Stimulated activated effector memory CD8-positive, alpha-beta T cell treated with anti-CD3 and anti-CD28 coated beads, Interleukin-12 subunit alpha, Interleukin-12 subunit beta, amount 100 ng/mL, for 72 hours (primary cell): ENCODE measurements at regions not wholly inside any gene's neighbourhood (a gene's known extent, or its start where the extent isn't known, plus 50 kb on each side); places are given as distances from the start of the nearest gene placed in this dataset.

Experiments
- ATAC-seq: fragments of 150-1000 bp; cut with Tn5 transposase; 2 replicates; pipeline ENCODE4 v1.10.0; 2021
- DNase-seq, 2 donors: peaks; one replicate each; pipeline ENCODE4 v3.0.0; 2021 to 2022; ENCODE audit warnings: low spot score in 2 of 2
- H3K27ac Mint-ChIP-seq: one replicate; pipeline ENCODE4 v1.8.0; 2022; ENCODE audit warnings: mild to moderate bottlenecking, mixed read lengths
- H3K36me3 Mint-ChIP-seq: one replicate; pipeline ENCODE4 v1.8.0; 2022; ENCODE audit warnings: mild to moderate bottlenecking, mixed read lengths
- H3K4me1 Mint-ChIP-seq: one replicate; pipeline ENCODE4 v1.8.0; 2022; ENCODE audit warnings: mixed read lengths
- H3K4me3 Mint-ChIP-seq: one replicate; pipeline ENCODE4 v1.8.0; 2022; ENCODE audit warnings: mild to moderate bottlenecking, mixed read lengths
- H3K9me3 Mint-ChIP-seq: one replicate; pipeline ENCODE4 v1.8.0; 2022; ENCODE audit warnings: mixed read lengths

- H3K4me3 Mint-ChIP-seq = no peak overlapping the region
- H3K36me3 Mint-ChIP-seq = no peaks in the 10 kb centered on the region
- no peaks in the 10 kb centered on the region for H3K4me1 Mint-ChIP-seq
- no peak overlapping the region for H3K27ac Mint-ChIP-seq
- ATAC-seq (no peak), DNase-seq (no peak)
- peaks cover 6% of the 10 kb centered on the region for H3K9me3 Mint-ChIP-seq
Measured at GRCh38 chr15:26395624-26396023, 377.2 kb downstream of the GABRB3 start.

GRCh38 chr15:26394801-26395200, 378.1 kb downstream of the GABRB3 start:
- Mint-ChIP-seq H3K4me1 (no peaks in the 10 kb centered on the region), H3K9me3 (peaks cover 6% of the 10 kb centered on the region), H3K4me3 (no peak overlapping the region), H3K27ac (no peak overlapping the region), H3K36me3 (no peaks in the 10 kb centered on the region)
- DNase-seq (no peak), ATAC-seq (no peak)

GRCh38 chr15:26392956-26393355, 379.9 kb downstream of the GABRB3 start:
- Mint-ChIP-seq H3K36me3 (no peaks in the 10 kb centered on the region), H3K4me3 (no peak overlapping the region), H3K27ac (no peak overlapping the region), H3K4me1 (no peaks in the 10 kb centered on the region), H3K9me3 (peaks cover 6% of the 10 kb centered on the region)
- no peak for ATAC-seq
- DNase-seq = no peak

- Mint-ChIP-seq H3K9me3 (peaks cover 6% of the 10 kb centered on the region), H3K4me3 (no peak overlapping the region), H3K36me3 (no peaks in the 10 kb centered on the region), H3K27ac (no peak overlapping the region), H3K4me1 (no peaks in the 10 kb centered on the region)
- DNase-seq = no peak
- ATAC-seq = no peak
Measured at GRCh38 chr15:26391567-26392194, 381.2 kb downstream of the GABRB3 start.

GRCh38 chr15:26382444-26383072, 390.3 kb downstream of the GABRB3 start:
- no peaks in the 10 kb centered on the region for H3K36me3 Mint-ChIP-seq
- no peak overlapping the region for H3K27ac Mint-ChIP-seq
- DNase-seq (no peak), ATAC-seq (no peak)
- no peak overlapping the region for H3K4me3 Mint-ChIP-seq
- no peaks in the 10 kb centered on the region for H3K4me1 Mint-ChIP-seq
- peaks cover 12% of the 10 kb centered on the region for H3K9me3 Mint-ChIP-seq

- H3K9me3 Mint-ChIP-seq = peaks cover 21% of the 10 kb centered on the region
- no peak for ATAC-seq
- no peaks in the 10 kb centered on the region for H3K36me3 Mint-ChIP-seq
- H3K27ac Mint-ChIP-seq = no peak overlapping the region
- no peaks in the 10 kb centered on the region for H3K4me1 Mint-ChIP-seq
- no peak for DNase-seq
- no peak overlapping the region for H3K4me3 Mint-ChIP-seq
Measured at GRCh38 chr15:26378304-26378703, 394.6 kb downstream of the GABRB3 start.

- Mint-ChIP-seq H3K27ac (no peak overlapping the region), H3K36me3 (no peaks in the 10 kb centered on the region), H3K4me3 (no peak overlapping the region), H3K9me3 (peaks cover 21% of the 10 kb centered on the region), H3K4me1 (no peaks in the 10 kb centered on the region)
- no peak for DNase-seq
- ATAC-seq = no peak
Measured at GRCh38 chr15:26376243-26376642, 396.6 kb downstream of the GABRB3 start.

GRCh38 chr15:26374806-26375205, 398.1 kb downstream of the GABRB3 start:
- H3K4me1 Mint-ChIP-seq = no peaks in the 10 kb centered on the region
- H3K9me3 Mint-ChIP-seq = peaks cover 26% of the 10 kb centered on the region
- no peak overlapping the region for H3K27ac Mint-ChIP-seq
- no peaks in the 10 kb centered on the region for H3K36me3 Mint-ChIP-seq
- no peak for ATAC-seq
- no peak for DNase-seq
- H3K4me3 Mint-ChIP-seq = no peak overlapping the region

GRCh38 chr15:26372706-26373105, 400.2 kb downstream of the GABRB3 start:
- ATAC-seq = no peak
- H3K36me3 Mint-ChIP-seq = no peaks in the 10 kb centered on the region
- no peak overlapping the region for H3K4me3 Mint-ChIP-seq
- no peak overlapping the region for H3K27ac Mint-ChIP-seq
- no peaks in the 10 kb centered on the region for H3K4me1 Mint-ChIP-seq
- peaks cover 14% of the 10 kb centered on the region for H3K9me3 Mint-ChIP-seq
- DNase-seq = no peak

- no peaks in the 10 kb centered on the region for H3K36me3 Mint-ChIP-seq
- no peaks in the 10 kb centered on the region for H3K4me1 Mint-ChIP-seq
- no peak overlapping the region for H3K4me3 Mint-ChIP-seq
- H3K9me3 Mint-ChIP-seq = peaks cover 21% of the 10 kb centered on the region
- ATAC-seq = no peak
- no peak overlapping the region for H3K27ac Mint-ChIP-seq
- no peak for DNase-seq
Measured at GRCh38 chr15:26365077-26365476, 407.8 kb downstream of the GABRB3 start.

- Mint-ChIP-seq H3K27ac (no peak overlapping the region), H3K4me3 (no peak overlapping the region), H3K4me1 (no peaks in the 10 kb centered on the region), H3K36me3 (no peaks in the 10 kb centered on the region), H3K9me3 (peaks cover 20% of the 10 kb centered on the region)
- ATAC-seq (no peak), DNase-seq (no peak)
Measured at GRCh38 chr15:26359855-26360254, 413.0 kb downstream of the GABRB3 start.

GRCh38 chr15:26358708-26359107, 414.2 kb downstream of the GABRB3 start:
- ATAC-seq (no peak), DNase-seq (no peak)
- no peaks in the 10 kb centered on the region for H3K36me3 Mint-ChIP-seq
- H3K9me3 Mint-ChIP-seq = peaks cover 19% of the 10 kb centered on the region
- no peak overlapping the region for H3K27ac Mint-ChIP-seq
- no peaks in the 10 kb centered on the region for H3K4me1 Mint-ChIP-seq
- no peak overlapping the region for H3K4me3 Mint-ChIP-seq

GRCh38 chr15:26357653-26358052, 415.2 kb downstream of the GABRB3 start:
- peaks cover 14% of the 10 kb centered on the region for H3K9me3 Mint-ChIP-seq
- H3K4me1 Mint-ChIP-seq = no peaks in the 10 kb centered on the region
- DNase-seq = no peak
- H3K27ac Mint-ChIP-seq = no peak overlapping the region
- H3K36me3 Mint-ChIP-seq = no peaks in the 10 kb centered on the region
- ATAC-seq = no peak
- no peak overlapping the region for H3K4me3 Mint-ChIP-seq

GRCh38 chr15:26355472-26356074, 417.3 kb downstream of the GABRB3 start:
- H3K4me3 Mint-ChIP-seq = no peak overlapping the region
- H3K27ac Mint-ChIP-seq = no peak overlapping the region
- DNase-seq (no peak), ATAC-seq (no peak)
- no peaks in the 10 kb centered on the region for H3K36me3 Mint-ChIP-seq
- peaks cover 8% of the 10 kb centered on the region for H3K9me3 Mint-ChIP-seq
- H3K4me1 Mint-ChIP-seq = no peaks in the 10 kb centered on the region

GRCh38 chr15:26352909-26353308, 420.0 kb downstream of the GABRB3 start:
- Mint-ChIP-seq H3K9me3 (peaks cover 10% of the 10 kb centered on the region), H3K4me3 (no peak overlapping the region), H3K4me1 (no peaks in the 10 kb centered on the region), H3K36me3 (no peaks in the 10 kb centered on the region), H3K27ac (no peak overlapping the region)
- DNase-seq (no peak), ATAC-seq (no peak)

- Mint-ChIP-seq H3K27ac (no peak overlapping the region), H3K36me3 (no peaks in the 10 kb centered on the region), H3K9me3 (peaks cover 12% of the 10 kb centered on the region), H3K4me1 (no peaks in the 10 kb centered on the region), H3K4me3 (no peak overlapping the region)
- ATAC-seq = no peak
- no peak for DNase-seq
Measured at GRCh38 chr15:26352406-26352805, 420.5 kb downstream of the GABRB3 start.
